HEK293 (cell line): ENCODE measurements at regions not wholly inside any gene's neighbourhood (a gene's known extent, or its start where the extent isn't known, plus 50 kb on each side); places are given as distances from the start of the nearest gene placed in this dataset.
"Not testable (repeated sequence)": the region's sequence is repeated elsewhere in the genome, so short reads cannot be mapped to it uniquely, and the experiment has no call there.

Experiments
- KLF9 ChIP-seq: fragments of 450-650 bp; formaldehyde crosslinking; IDR thresholded peaks from 2 replicates; pipeline ENCODE4 v1.5.1; 2016; ENCODE audit warnings: missing biosample characterization, missing genetic modification characterization, low read depth
- ZNF24 ChIP-seq: fragments of 450-650 bp; formaldehyde crosslinking; IDR thresholded peaks from 2 replicates; pipeline ENCODE4 v1.5.1; 2016; ENCODE audit warnings: missing biosample characterization, missing genetic modification characterization
- ZNF311 ChIP-seq: fragments of 450-650 bp; formaldehyde crosslinking; IDR thresholded peaks from 2 replicates; pipeline ENCODE4 v1.5.1; 2017; ENCODE audit warnings: missing biosample characterization, missing genetic modification characterization, borderline replicate concordance
- ZNF362 ChIP-seq: fragments of 450-650 bp; formaldehyde crosslinking; IDR thresholded peaks from 2 replicates; pipeline ENCODE4 v1.5.1; 2016; ENCODE audit warnings: missing biosample characterization, missing genetic modification characterization
- TF ChIP-seq, protein P1 (sequence below): fragments of 450-650 bp; formaldehyde crosslinking; IDR thresholded peaks from 2 replicates; pipeline ENCODE4 v1.5.1; 2016; ENCODE audit warnings: missing biosample characterization, missing genetic modification characterization
- TF ChIP-seq, protein P2 (sequence below): fragments of 450-650 bp; formaldehyde crosslinking; IDR thresholded peaks from 2 replicates; pipeline ENCODE4 v1.5.1; 2017; ENCODE audit warnings: missing biosample characterization, missing genetic modification characterization

- TF ChIP-seq ZNF362 (tag by site-specific recombination); KLF9; ZNF311 (tag by site-specific recombination); ZNF24 (tag by site-specific recombination): not testable (repeated sequence)
- TF ChIP-seq, protein P1, sequence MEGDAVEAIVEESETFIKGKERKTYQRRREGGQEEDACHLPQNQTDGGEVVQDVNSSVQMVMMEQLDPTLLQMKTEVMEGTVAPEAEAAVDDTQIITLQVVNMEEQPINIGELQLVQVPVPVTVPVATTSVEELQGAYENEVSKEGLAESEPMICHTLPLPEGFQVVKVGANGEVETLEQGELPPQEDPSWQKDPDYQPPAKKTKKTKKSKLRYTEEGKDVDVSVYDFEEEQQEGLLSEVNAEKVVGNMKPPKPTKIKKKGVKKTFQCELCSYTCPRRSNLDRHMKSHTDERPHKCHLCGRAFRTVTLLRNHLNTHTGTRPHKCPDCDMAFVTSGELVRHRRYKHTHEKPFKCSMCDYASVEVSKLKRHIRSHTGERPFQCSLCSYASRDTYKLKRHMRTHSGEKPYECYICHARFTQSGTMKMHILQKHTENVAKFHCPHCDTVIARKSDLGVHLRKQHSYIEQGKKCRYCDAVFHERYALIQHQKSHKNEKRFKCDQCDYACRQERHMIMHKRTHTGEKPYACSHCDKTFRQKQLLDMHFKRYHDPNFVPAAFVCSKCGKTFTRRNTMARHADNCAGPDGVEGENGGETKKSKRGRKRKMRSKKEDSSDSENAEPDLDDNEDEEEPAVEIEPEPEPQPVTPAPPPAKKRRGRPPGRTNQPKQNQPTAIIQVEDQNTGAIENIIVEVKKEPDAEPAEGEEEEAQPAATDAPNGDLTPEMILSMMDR (tag by site-specific recombination) = not testable (repeated sequence)
- TF ChIP-seq, protein P2, sequence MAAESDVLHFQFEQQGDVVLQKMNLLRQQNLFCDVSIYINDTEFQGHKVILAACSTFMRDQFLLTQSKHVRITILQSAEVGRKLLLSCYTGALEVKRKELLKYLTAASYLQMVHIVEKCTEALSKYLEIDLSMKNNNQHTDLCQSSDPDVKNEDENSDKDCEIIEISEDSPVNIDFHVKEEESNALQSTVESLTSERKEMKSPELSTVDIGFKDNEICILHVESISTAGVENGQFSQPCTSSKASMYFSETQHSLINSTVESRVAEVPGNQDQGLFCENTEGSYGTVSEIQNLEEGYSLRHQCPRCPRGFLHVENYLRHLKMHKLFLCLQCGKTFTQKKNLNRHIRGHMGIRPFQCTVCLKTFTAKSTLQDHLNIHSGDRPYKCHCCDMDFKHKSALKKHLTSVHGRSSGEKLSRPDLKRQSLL (tag by site-specific recombination) = not testable (repeated sequence)
Measured at GRCh38 chr7:85791098-85791497, 604.2 kb upstream of the SEMA3D start.
